ENCODE measurements at regions not wholly inside any gene's neighbourhood (a gene's known extent, or its start where the extent isn't known, plus 50 kb on each side); places are given as distances from the start of the nearest gene placed in this dataset.

GRCh38 chr17:27982688-27983087 lies 59.8 kb upstream of the NLK start:
- Mint-ChIP-seq H3K27me3 (peaks cover 10 to 14% of the 10 kb centered on the region in 2 donors), H3K4me3 (no peak overlapping the region), H3K36me3 (no peaks in the 10 kb centered on the region), H3K9me3 (no peaks in the 10 kb centered on the region), H3K27ac (no peak overlapping the region), H3K4me1 (peaks cover 3 to 8% (median 5%) of the 10 kb centered on the region in 4 donors)
- ChIA-PET CTCF (ENCODE audit: partially characterized antibody) (no interaction called here), POLR2A (ENCODE audit: partially characterized antibody) (no interaction called here)
- intact Hi-C loops (cut with micrococcal nuclease), result no loop called here
- Histone ChIP-seq H3K9me3 (ENCODE audit: control insufficient read depth in 1 of 2, low read length in 2 of 2) (no peaks in the 10 kb centered on the region), H3K36me3 (ENCODE audit: insufficient read depth, low read length) (no peaks in the 10 kb centered on the region), H3K27me3 (ENCODE audit: insufficient read depth, low read length) (no peaks in the 10 kb centered on the region), H3K4me3 (ENCODE audit: low read length in 2 of 2) (no peak overlapping the region), H3K4me1 (ENCODE audit: insufficient read depth, low read length) (peaks cover 7% of the 10 kb centered on the region), H3K27ac (ENCODE audit: low read depth, low read length) (no peak overlapping the region)
- no peak for DNase-seq

DNA sequence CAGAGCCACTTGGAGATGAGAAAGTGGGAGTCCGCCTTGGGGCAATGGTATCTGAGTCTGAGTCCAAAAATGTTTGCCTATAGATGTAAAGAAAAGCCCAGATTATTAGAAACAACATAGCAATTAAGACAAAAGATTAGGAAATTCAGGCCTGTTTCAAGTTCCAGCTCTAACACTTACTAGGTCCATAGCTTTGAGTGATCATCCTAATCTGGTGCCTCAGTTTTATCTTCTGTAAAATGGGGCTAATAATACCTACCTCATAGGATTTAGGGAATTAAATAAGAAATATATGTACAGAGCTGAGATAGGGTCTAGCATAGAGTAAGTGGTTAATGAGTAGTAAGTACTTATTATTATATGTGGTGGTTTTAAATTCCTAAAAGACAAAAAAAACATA lies 58.6 kb upstream of the NLK start:
- no peak for DNase-seq
- Histone ChIP-seq H3K4me1 (ENCODE audit: insufficient read depth, low read length) (peaks cover 7% of the 10 kb centered on the region), H3K27ac (ENCODE audit: low read depth, low read length) (no peak overlapping the region), H3K9me3 (ENCODE audit: control insufficient read depth in 1 of 2, low read length in 2 of 2) (no peaks in the 10 kb centered on the region), H3K36me3 (ENCODE audit: insufficient read depth, low read length) (no peaks in the 10 kb centered on the region), H3K4me3 (ENCODE audit: low read length in 2 of 2) (no peak overlapping the region), H3K27me3 (ENCODE audit: insufficient read depth, low read length) (no peaks in the 10 kb centered on the region)
- H3K4me3 Mint-ChIP-seq, result no peak overlapping the region
- H3K4me1 Mint-ChIP-seq, result peaks cover 3 to 8% (median 5%) of the 10 kb centered on the region in 4 donors
- CTCF ChIA-PET (ENCODE audit: partially characterized antibody), result no interaction called here
- peaks cover 10 to 12% of the 10 kb centered on the region in 2 donors for H3K27me3 Mint-ChIP-seq
- H3K36me3 Mint-ChIP-seq, result no peaks in the 10 kb centered on the region
- POLR2A ChIA-PET (ENCODE audit: partially characterized antibody), result no interaction called here
- H3K27ac Mint-ChIP-seq, result no peak overlapping the region
- intact Hi-C loops (cut with micrococcal nuclease), result no loop called here
- peaks cover 0 to 2% (median 0%) of the 10 kb centered on the region in 8 donors for H3K9me3 Mint-ChIP-seq

DNA sequence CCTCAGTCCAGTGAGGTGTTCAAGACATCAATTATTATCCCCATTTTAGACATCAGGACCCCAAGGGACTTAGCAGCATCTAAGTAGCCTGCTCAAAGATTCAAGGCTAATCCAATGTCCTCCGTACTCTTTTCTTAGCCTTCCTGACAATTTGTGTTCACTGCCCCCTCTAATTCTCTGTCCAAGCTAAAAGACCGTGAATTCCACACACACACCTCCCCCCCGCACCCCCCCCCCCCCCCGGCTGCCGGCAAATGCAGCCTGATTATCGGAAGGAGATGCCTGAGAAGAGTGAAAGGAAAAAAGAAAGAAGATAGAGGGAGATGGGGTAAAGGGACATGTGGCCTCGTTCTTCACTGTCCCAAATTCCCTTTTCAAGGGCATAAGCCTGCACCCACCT lies 58.1 kb upstream of the NLK start:
- no peaks in the 10 kb centered on the region for H3K36me3 Mint-ChIP-seq
- H3K4me1 Mint-ChIP-seq, result peaks cover 3 to 8% (median 5%) of the 10 kb centered on the region in 4 donors
- peaks cover 7 to 12% of the 10 kb centered on the region in 2 donors for H3K27me3 Mint-ChIP-seq
- H3K27ac Mint-ChIP-seq, result no peak overlapping the region
- ChIA-PET POLR2A (ENCODE audit: partially characterized antibody) (no interaction called here), CTCF (ENCODE audit: partially characterized antibody) (no interaction called here)
- Histone ChIP-seq H3K4me1 (ENCODE audit: insufficient read depth, low read length) (peaks cover 7% of the 10 kb centered on the region), H3K27me3 (ENCODE audit: insufficient read depth, low read length) (no peaks in the 10 kb centered on the region), H3K36me3 (ENCODE audit: insufficient read depth, low read length) (no peaks in the 10 kb centered on the region), H3K4me3 (ENCODE audit: low read length in 2 of 2) (no peak overlapping the region), H3K9me3 (ENCODE audit: control insufficient read depth in 1 of 2, low read length in 2 of 2) (no peaks in the 10 kb centered on the region), H3K27ac (ENCODE audit: low read depth, low read length) (no peak overlapping the region)
- DNase-seq, result no peak
- peaks cover 0 to 2% (median 0%) of the 10 kb centered on the region in 8 donors for H3K9me3 Mint-ChIP-seq
- intact Hi-C loops (cut with micrococcal nuclease), result no loop called here
- no peak overlapping the region for H3K4me3 Mint-ChIP-seq

- Mint-ChIP-seq H3K27ac (no peak overlapping the region), H3K36me3 (no peaks in the 10 kb centered on the region), H3K27me3 (peaks cover 7 to 12% of the 10 kb centered on the region in 2 donors), H3K9me3 (peaks cover 0 to 2% (median 0%) of the 10 kb centered on the region in 8 donors), H3K4me1 (peaks cover 3 to 8% (median 5%) of the 10 kb centered on the region in 4 donors), H3K4me3 (peak overlapping the region in 2 of 8 donors; percentile 5 to 30)
- no peak overlapping the region for H3K27ac ChIP-seq (ENCODE audit: low read depth, low read length)
- H3K36me3 ChIP-seq (ENCODE audit: insufficient read depth, low read length), result no peaks in the 10 kb centered on the region
- ChIA-PET POLR2A (ENCODE audit: partially characterized antibody) (no interaction called here), CTCF (ENCODE audit: partially characterized antibody) (no interaction called here)
- DNase-seq, result no peak
- H3K27me3 ChIP-seq (ENCODE audit: insufficient read depth, low read length), result no peaks in the 10 kb centered on the region
- no peak overlapping the region for H3K4me3 ChIP-seq (ENCODE audit: low read length in 2 of 2)
- no peaks in the 10 kb centered on the region for H3K9me3 ChIP-seq (ENCODE audit: control insufficient read depth in 1 of 2, low read length in 2 of 2)
- intact Hi-C loops (cut with micrococcal nuclease), result no loop called here
- H3K4me1 ChIP-seq (ENCODE audit: insufficient read depth, low read length), result peaks cover 7% of the 10 kb centered on the region
Observed at GRCh38 chr17:27984816-27985215, 57.7 kb upstream of the NLK start.

GRCh38 chr17:27985306-27985705 lies 57.2 kb upstream of the NLK start:
- peaks cover 3 to 8% (median 5%) of the 10 kb centered on the region in 4 donors for H3K4me1 Mint-ChIP-seq
- H3K27ac ChIP-seq (ENCODE audit: low read depth, low read length), result no peak overlapping the region

GRCh38 chr17:27985736-27986399 lies 56.6 kb upstream of the NLK start:
- no peak overlapping the region for H3K4me3 ChIP-seq (ENCODE audit: low read length in 2 of 2)
- CTCF ChIA-PET (ENCODE audit: partially characterized antibody), result no interaction called here

More at GRCh38 chr17:27985306-27985705, 57.2 kb upstream of the NLK start:
- no peak overlapping the region for H3K4me3 ChIP-seq (ENCODE audit: low read length in 2 of 2)
- intact Hi-C loops (cut with micrococcal nuclease), result no loop called here
- ChIA-PET POLR2A (ENCODE audit: partially characterized antibody) (no interaction called here), CTCF (ENCODE audit: partially characterized antibody) (no interaction called here)
- peaks cover 7% of the 10 kb centered on the region for H3K4me1 ChIP-seq (ENCODE audit: insufficient read depth, low read length)
- Mint-ChIP-seq H3K27me3 (peaks cover 7 to 10% of the 10 kb centered on the region in 2 donors), H3K36me3 (no peaks in the 10 kb centered on the region), H3K9me3 (peaks cover 0 to 2% (median 0%) of the 10 kb centered on the region in 8 donors), H3K4me3 (peak overlapping the region in 1 of 8 donors; percentile 19), H3K27ac (no peak overlapping the region)
- no peaks in the 10 kb centered on the region for H3K36me3 ChIP-seq (ENCODE audit: insufficient read depth, low read length)
- no peaks in the 10 kb centered on the region for H3K9me3 ChIP-seq (ENCODE audit: control insufficient read depth in 1 of 2, low read length in 2 of 2)
- H3K27me3 ChIP-seq (ENCODE audit: insufficient read depth, low read length), result no peaks in the 10 kb centered on the region
- no peak for DNase-seq

DNA sequence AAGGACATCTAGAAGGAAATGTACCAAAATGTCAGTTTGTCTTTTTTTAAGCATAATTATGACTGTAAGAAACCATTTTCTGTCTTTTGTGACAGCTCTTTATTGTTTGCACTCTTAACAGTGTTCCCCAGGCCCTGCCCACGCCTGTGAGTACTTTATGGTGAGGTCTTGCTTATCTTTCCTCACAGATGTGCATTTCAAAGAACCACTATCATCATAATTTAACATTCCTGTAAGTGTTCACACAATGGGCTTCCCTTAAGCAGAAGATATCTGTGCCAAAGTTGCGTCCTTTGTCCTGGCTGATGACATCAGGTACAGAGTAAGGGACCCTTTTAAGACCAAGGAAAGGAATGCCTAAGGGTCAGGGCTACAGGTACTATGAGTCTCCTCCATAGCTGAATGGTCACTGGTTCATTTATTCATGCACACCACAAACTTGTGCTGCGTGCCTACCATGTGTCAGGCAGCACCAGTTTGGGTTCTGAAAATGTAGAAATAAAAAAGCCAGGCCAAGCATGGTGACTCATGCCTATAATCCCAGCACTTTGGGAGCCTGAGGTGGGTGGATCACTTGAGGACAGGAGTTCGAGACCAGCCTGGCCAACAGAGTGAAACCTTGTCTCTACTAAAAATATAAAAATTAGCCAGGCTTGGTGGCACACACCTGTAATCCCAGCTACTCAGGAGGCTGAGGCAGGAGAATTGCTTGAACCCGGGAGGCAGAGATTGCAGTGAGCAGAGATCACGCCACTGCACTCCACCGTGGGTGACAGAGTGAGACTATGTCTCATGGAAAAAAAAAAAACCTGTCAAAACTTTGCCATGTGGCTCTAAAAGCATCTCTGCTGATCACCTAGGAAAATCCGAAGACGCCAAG lies 55.4 kb upstream of the NLK start:
- no peaks in the 10 kb centered on the region for H3K9me3 ChIP-seq (ENCODE audit: control insufficient read depth in 1 of 2, low read length in 2 of 2)
- H3K36me3 Mint-ChIP-seq, result no peaks in the 10 kb centered on the region
- ChIA-PET CTCF (ENCODE audit: partially characterized antibody) (no interaction called here), POLR2A (ENCODE audit: partially characterized antibody) (no interaction called here)
- no peaks in the 10 kb centered on the region for H3K27me3 ChIP-seq (ENCODE audit: insufficient read depth, low read length)
- H3K36me3 ChIP-seq (ENCODE audit: insufficient read depth, low read length), result no peaks in the 10 kb centered on the region
- DNase-seq, result no peak
- H3K4me3 Mint-ChIP-seq, result no peak overlapping the region
- H3K27ac ChIP-seq (ENCODE audit: low read depth, low read length), result no peak overlapping the region
- H3K27ac Mint-ChIP-seq, result no peak overlapping the region
- intact Hi-C loops (cut with micrococcal nuclease), result no loop called here
- peaks cover 0 to 2% (median 0%) of the 10 kb centered on the region in 8 donors for H3K9me3 Mint-ChIP-seq
- H3K4me1 ChIP-seq (ENCODE audit: insufficient read depth, low read length), result peaks cover 7% of the 10 kb centered on the region
- H3K27me3 Mint-ChIP-seq, result peaks cover 9 to 10% of the 10 kb centered on the region in 2 donors
- peaks cover 3 to 8% (median 5%) of the 10 kb centered on the region in 4 donors for H3K4me1 Mint-ChIP-seq
- no peak overlapping the region for H3K4me3 ChIP-seq (ENCODE audit: low read length in 2 of 2)

More at GRCh38 chr17:27985736-27986399, 56.6 kb upstream of the NLK start:
- Histone ChIP-seq H3K27me3 (ENCODE audit: insufficient read depth, low read length) (no peaks in the 10 kb centered on the region), H3K36me3 (ENCODE audit: insufficient read depth, low read length) (no peaks in the 10 kb centered on the region), H3K4me1 (ENCODE audit: insufficient read depth, low read length) (peaks cover 7% of the 10 kb centered on the region), H3K9me3 (ENCODE audit: control insufficient read depth in 1 of 2, low read length in 2 of 2) (no peaks in the 10 kb centered on the region), H3K27ac (ENCODE audit: low read depth, low read length) (no peak overlapping the region)
- H3K36me3 Mint-ChIP-seq, result no peaks in the 10 kb centered on the region
- H3K9me3 Mint-ChIP-seq, result peaks cover 0 to 2% (median 0%) of the 10 kb centered on the region in 8 donors
- no peak overlapping the region for H3K4me3 Mint-ChIP-seq
- peaks cover 7 to 10% of the 10 kb centered on the region in 2 donors for H3K27me3 Mint-ChIP-seq
- DNase-seq, result no peak
- intact Hi-C loops (cut with micrococcal nuclease), result no loop called here
- H3K27ac Mint-ChIP-seq, result no peak overlapping the region
- POLR2A ChIA-PET (ENCODE audit: partially characterized antibody), result no interaction called here
- peaks cover 3 to 8% (median 5%) of the 10 kb centered on the region in 4 donors for H3K4me1 Mint-ChIP-seq
